ENCODE measurements at regions not wholly inside any gene's neighbourhood (a gene's known extent, or its start where the extent isn't known, plus 50 kb on each side); places are given as distances from the start of the nearest gene placed in this dataset.

DNA sequence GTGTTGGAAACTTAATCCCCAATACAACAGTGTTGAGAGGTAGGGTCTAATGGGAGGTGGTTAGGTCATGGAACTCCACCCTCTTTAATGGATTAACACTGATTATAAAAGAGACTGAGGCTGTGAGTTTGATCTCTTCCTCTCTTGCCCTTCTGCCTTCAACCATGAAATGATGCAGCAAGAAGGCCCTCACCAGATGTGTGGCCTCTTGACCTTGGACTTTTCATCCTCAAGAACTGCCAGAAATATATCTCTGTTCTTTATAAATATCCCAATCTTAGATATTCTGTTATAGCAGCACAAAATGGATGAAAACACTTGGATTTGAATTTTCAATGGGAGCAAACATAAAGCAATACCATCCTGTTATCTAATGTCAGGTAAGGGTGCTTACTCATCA, 67.6 kb downstream of the NMUR2 start:
- no peak for DNase-seq (ENCODE audit: low read depth)
- H3K4me3 ChIP-seq (ENCODE audit: low read depth, low read length) = no peak overlapping the region

GRCh38 chr5:152335461-152335860, 69.6 kb downstream of the NMUR2 start:
- TF ChIP-seq, protein P1, sequence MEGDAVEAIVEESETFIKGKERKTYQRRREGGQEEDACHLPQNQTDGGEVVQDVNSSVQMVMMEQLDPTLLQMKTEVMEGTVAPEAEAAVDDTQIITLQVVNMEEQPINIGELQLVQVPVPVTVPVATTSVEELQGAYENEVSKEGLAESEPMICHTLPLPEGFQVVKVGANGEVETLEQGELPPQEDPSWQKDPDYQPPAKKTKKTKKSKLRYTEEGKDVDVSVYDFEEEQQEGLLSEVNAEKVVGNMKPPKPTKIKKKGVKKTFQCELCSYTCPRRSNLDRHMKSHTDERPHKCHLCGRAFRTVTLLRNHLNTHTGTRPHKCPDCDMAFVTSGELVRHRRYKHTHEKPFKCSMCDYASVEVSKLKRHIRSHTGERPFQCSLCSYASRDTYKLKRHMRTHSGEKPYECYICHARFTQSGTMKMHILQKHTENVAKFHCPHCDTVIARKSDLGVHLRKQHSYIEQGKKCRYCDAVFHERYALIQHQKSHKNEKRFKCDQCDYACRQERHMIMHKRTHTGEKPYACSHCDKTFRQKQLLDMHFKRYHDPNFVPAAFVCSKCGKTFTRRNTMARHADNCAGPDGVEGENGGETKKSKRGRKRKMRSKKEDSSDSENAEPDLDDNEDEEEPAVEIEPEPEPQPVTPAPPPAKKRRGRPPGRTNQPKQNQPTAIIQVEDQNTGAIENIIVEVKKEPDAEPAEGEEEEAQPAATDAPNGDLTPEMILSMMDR (conservative IDR thresholded peaks at IDR 0.05; ENCODE audit: low read depth, low read length) = no peak
- no peak overlapping the region for H3K4me3 ChIP-seq (ENCODE audit: low read depth, low read length)
- no peak for DNase-seq (ENCODE audit: low read depth)

More for the DNA sequence above, 67.6 kb downstream of the NMUR2 start:
- TF ChIP-seq, protein P1 (conservative IDR thresholded peaks at IDR 0.05; ENCODE audit: low read depth, low read length) = no peak

DNA sequence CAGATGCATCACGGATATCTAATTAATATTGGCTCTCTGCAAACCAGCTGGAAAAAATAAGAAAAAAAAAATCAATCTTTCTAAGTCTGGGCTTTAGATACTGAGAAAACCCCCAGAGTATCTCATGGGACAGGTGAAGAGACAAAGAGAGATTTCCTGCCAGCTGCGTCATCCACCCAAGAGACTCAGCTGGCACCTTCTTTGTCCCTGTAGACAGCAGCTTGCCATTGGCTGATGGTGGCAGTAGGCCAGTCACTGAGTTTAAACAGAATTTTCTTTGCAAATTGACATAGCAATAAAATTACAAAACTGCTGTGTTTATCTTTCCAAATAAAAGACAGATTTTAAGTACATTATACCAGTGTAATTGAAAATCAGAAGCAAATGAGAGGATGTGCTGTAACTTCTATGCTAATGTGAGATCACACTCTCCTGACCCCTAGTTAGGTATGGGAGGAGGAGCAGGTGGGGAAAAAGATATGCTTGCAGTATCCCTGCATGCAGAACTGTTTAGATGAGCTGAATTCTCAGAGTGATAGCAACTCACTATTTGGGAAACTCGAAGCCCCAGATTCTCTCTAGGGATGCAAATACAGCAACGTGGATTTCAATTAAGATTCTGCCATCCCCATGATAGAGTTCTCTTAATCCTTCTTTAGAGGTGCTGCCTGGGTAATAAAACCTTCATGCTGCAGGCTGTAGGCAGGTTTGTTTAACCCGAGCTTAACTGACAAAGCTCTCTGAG, 72.2 kb downstream of the NMUR2 start:
- no peak for DNase-seq (ENCODE audit: low read depth)
- no peak overlapping the region for H3K4me3 ChIP-seq (ENCODE audit: low read depth, low read length)
- TF ChIP-seq, protein P1 (conservative IDR thresholded peaks at IDR 0.05; ENCODE audit: low read depth, low read length) = no peak

GRCh38 chr5:152331718-152332117, 73.4 kb downstream of the NMUR2 start:
- DNase-seq (ENCODE audit: low read depth) = no peak
- H3K4me3 ChIP-seq (ENCODE audit: low read depth, low read length) = no peak overlapping the region
- TF ChIP-seq, protein P1 (conservative IDR thresholded peaks at IDR 0.05; ENCODE audit: low read depth, low read length) = no peak

DNA sequence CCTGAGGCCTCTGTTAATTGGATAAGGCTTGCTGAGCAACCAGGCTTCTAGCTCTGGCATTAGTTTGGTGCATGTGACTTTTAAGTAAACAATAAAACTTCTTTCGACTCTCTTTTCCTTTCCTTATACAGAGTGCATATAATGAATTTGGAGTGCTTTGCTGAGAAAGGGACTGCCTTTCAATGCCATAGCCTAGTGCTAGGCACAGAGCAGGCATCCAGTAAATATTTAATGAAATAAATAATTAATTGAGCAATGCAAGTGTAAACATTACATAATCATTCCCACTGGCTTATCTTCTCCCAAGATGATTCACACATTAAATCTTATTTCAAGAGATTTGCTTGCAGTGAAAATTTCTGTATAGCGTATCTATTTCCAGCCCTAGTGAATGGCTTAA, 74.1 kb downstream of the NMUR2 start:
- DNase-seq (ENCODE audit: low read depth) = no peak
- TF ChIP-seq, protein P1 (conservative IDR thresholded peaks at IDR 0.05; ENCODE audit: low read depth, low read length) = no peak
- no peak overlapping the region for H3K4me3 ChIP-seq (ENCODE audit: low read depth, low read length)

DNA sequence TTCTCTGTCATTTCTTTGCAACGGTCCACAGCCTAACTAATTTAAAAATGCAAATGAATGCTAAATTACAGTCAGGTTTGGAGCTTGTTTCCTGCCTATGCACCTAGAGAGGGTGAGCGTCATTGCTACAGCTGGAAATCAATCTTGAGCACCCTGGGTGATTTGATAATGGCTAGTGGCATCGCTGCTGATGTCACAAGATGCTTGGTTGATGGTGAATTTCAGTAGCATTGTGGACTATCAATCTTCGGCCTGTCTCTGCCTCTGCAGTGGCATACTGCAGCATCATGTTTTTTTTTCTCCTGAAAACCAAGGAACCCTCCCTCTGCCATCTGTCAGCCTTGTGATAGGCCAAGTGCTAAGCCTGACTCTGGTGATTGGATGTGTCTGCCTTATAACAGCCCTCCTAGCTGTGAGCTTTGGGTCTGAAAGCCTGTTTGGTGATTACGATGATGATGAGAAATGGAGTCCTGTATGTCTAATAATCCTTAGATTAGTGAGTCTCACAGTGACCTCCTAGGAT, 75.3 kb downstream of the NMUR2 start:
- DNase-seq (ENCODE audit: low read depth) = no peak
- H3K4me3 ChIP-seq (ENCODE audit: low read depth, low read length) = no peak overlapping the region
- TF ChIP-seq, protein P1 (conservative IDR thresholded peaks at IDR 0.05; ENCODE audit: low read depth, low read length) = no peak

DNA sequence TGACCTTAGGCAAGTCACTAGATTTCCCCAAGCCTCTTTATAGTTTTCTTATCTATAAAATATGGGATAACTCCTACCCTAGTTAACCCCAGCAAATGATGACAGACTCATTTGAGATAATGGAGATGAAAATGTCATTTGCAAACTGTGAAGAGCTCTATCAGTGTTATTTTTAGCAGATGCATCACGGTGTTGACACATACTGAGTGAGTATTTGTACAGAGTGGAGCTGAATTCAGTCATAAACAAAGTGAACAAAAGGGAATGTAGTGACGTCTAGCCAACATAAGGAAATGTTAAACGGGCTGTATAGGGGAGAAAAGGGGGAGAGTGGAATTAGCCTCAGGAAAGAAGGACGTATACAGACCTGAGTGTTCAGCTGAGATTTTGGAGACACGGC, 75.9 kb downstream of the NMUR2 start:
- TF ChIP-seq, protein P1 (conservative IDR thresholded peaks at IDR 0.05; ENCODE audit: low read depth, low read length) = no peak

More for the DNA sequence above, 75.9 kb downstream of the NMUR2 start:
- H3K4me3 ChIP-seq (ENCODE audit: low read depth, low read length) = no peak overlapping the region
- no peak for DNase-seq (ENCODE audit: low read depth)

Data from choroid plexus epithelial cell (primary cell).